Body of pancreas (tissue), 4 donors: ENCODE measurements at regions not wholly inside any gene's neighbourhood (a gene's known extent, or its start where the extent isn't known, plus 50 kb on each side); places are given as distances from the start of the nearest gene placed in this dataset.

Experiments
- ATAC-seq: fragments of 150-250 bp; one replicate; pipeline ENCODE4 v1.9.1; 2016
- DNase-seq, 4 donors: peaks; one replicate each; pipeline ENCODE4 v3.0.0-alpha.2; 2019
- H3K27ac ChIP-seq, 4 donors: fragments of 200-600 bp; sonication (generic); 1 replicate in 3 of 4; 2 replicates in 1 of 4; pipeline versions ENCODE4 v1.5.1 to v1.6.1; 2016 to 2019; ENCODE audit warnings: mild to moderate bottlenecking in 1 of 4, mixed read lengths in 1 of 4, moderate library complexity in 1 of 4
- H3K27me3 ChIP-seq, 2 donors: fragments of 200-600 bp; sonication (generic); one replicate each; pipeline ENCODE4 v1.6.0; 2016; ENCODE audit warnings: mild to moderate bottlenecking in 1 of 2
- H3K36me3 ChIP-seq, 2 donors: fragments of 200-600 bp; sonication (generic); replicated peaks in 1 of 2; 2 replicates each; pipeline ENCODE4 v1.5.1; 2016; ENCODE audit warnings: low read depth in 2 of 2; ENCODE audit not compliant: insufficient read depth in 1 of 2
- H3K4me1 ChIP-seq: fragments of 200-600 bp; sonication (generic); one replicate; pipeline ENCODE4 v1.6.0; 2016
- H3K4me3 ChIP-seq, 2 donors: fragments of 200-600 bp; sonication (generic); 1 replicate in 1 of 2; 2 replicates in 1 of 2; pipeline ENCODE4 v1.5.1; 2016 to 2019
- H3K9me3 ChIP-seq, 3 donors: fragments of 200-600 bp; sonication (generic); 1 replicate in 2 of 3; 2 replicates in 1 of 3; pipeline ENCODE4 v1.5.1; 2016
- CTCF ChIP-seq, 7 experiments: fragments of 450-650 bp in 4 of 7; fragments of 200-600 bp in 3 of 7; sonication (generic) in 3 of 7; IDR thresholded peaks; one replicate each; pipeline ENCODE4 v1.5.1; 2016 to 2019; ENCODE audit warnings: antibody characterized with exemption in 7 of 7
- POLR2A ChIP-seq, 3 donors: fragments of 450-650 bp; IDR thresholded peaks; one replicate each; pipeline ENCODE4 v1.6.1; 2016; ENCODE audit warnings: antibody characterized with exemption in 3 of 3, mild to moderate bottlenecking in 2 of 3
- WGBS, 2 donors: methylation state at CpG; one replicate each; pipeline ENCODE4 v1.1.5; 2017; 5-methylcytosine and 5-hydroxymethylcytosine counted together
- intact Hi-C: fragments of 100-400 bp; cut with DNase I; formaldehyde crosslinking; loops from one replicate; pipeline ENCODE4 v1.15.1; 2023

GRCh38 chr21:16005996-16006395, 276.2 kb downstream of the USP25 start:
- H3K27me3 ChIP-seq = no peaks in the 10 kb centered on the region
- no peaks in the 10 kb centered on the region for H3K4me1 ChIP-seq
- ATAC-seq = no peak
- H3K36me3 ChIP-seq = no peaks in the 10 kb centered on the region
- no peaks in the 10 kb centered on the region for H3K9me3 ChIP-seq
- DNase-seq = no peak
- TF ChIP-seq POLR2A (IDR thresholded peaks at IDR 0.05) = no peak
- TF ChIP-seq CTCF (IDR thresholded peaks at IDR 0.05) = no peak
- H3K27ac ChIP-seq = no peak overlapping the region
- no peak overlapping the region for H3K4me3 ChIP-seq
- 71 to 81% methylated on average over 1 of the region's 1 CpG for WGBS, 2 donors
- intact Hi-C loops = no loop called here

- Histone ChIP-seq H3K9me3 (no peaks in the 10 kb centered on the region), H3K27ac (no peak overlapping the region), H3K4me3 (no peak overlapping the region), H3K27me3 (no peaks in the 10 kb centered on the region), H3K4me1 (no peaks in the 10 kb centered on the region), H3K36me3 (no peaks in the 10 kb centered on the region)
- WGBS, 2 donors = 41 to 60% methylated on average over 2 of the region's 2 CpGs
- DNase-seq (no peak), ATAC-seq (no peak)
- intact Hi-C loops = no loop called here
- TF ChIP-seq CTCF (IDR thresholded peaks at IDR 0.05) (no peak), POLR2A (IDR thresholded peaks at IDR 0.05) (no peak)
These were observed 278.2 kb downstream of the USP25 start for GRCh38 chr21:16007943-16008342.

- intact Hi-C loops = no loop called here
- Histone ChIP-seq H3K27me3 (no peaks in the 10 kb centered on the region), H3K4me3 (no peak overlapping the region), H3K9me3 (no peaks in the 10 kb centered on the region), H3K36me3 (no peaks in the 10 kb centered on the region), H3K4me1 (no peaks in the 10 kb centered on the region), H3K27ac (no peak overlapping the region)
- ATAC-seq (no peak), DNase-seq (no peak)
- WGBS, 2 donors = 66 to 69% methylated on average over 4 of the region's 4 CpGs
- TF ChIP-seq POLR2A (IDR thresholded peaks at IDR 0.05) = no peak
- no peak for TF ChIP-seq CTCF (IDR thresholded peaks at IDR 0.05)
These were observed 281.9 kb downstream of the USP25 start for GRCh38 chr21:16011719-16012118.

GRCh38 chr21:16013570-16013969, 283.8 kb downstream of the USP25 start:
- TF ChIP-seq POLR2A (IDR thresholded peaks at IDR 0.05) (no peak), CTCF (IDR thresholded peaks at IDR 0.05) (no peak)
- H3K4me3 ChIP-seq = no peak overlapping the region
- ATAC-seq (no peak), DNase-seq (no peak)
- no peaks in the 10 kb centered on the region for H3K4me1 ChIP-seq
- 24 to 29% methylated on average over 2 of the region's 2 CpGs for WGBS, 2 donors
- intact Hi-C loops = no loop called here
- H3K36me3 ChIP-seq = no peaks in the 10 kb centered on the region
- H3K27me3 ChIP-seq = no peaks in the 10 kb centered on the region
- no peaks in the 10 kb centered on the region for H3K9me3 ChIP-seq
- no peak overlapping the region for H3K27ac ChIP-seq

- TF ChIP-seq CTCF (IDR thresholded peaks at IDR 0.05) (no peak), POLR2A (IDR thresholded peaks at IDR 0.05) (no peak)
- ATAC-seq = no peak
- DNase-seq = no peak
- 71 to 73% methylated on average over 2 of the region's 2 CpGs for WGBS, 2 donors
- Histone ChIP-seq H3K36me3 (no peaks in the 10 kb centered on the region), H3K27me3 (no peaks in the 10 kb centered on the region), H3K27ac (no peak overlapping the region), H3K4me1 (no peaks in the 10 kb centered on the region), H3K9me3 (no peaks in the 10 kb centered on the region), H3K4me3 (no peak overlapping the region)
- intact Hi-C loops = no loop called here
These were observed 291.1 kb downstream of the USP25 start for GRCh38 chr21:16020878-16021277.
